Stomach (tissue), 4 donors: ENCODE measurements at regions not wholly inside any gene's neighbourhood (a gene's known extent, or its start where the extent isn't known, plus 50 kb on each side); places are given as distances from the start of the nearest gene placed in this dataset.

Experiments used
- CTCF ChIP-seq, 7 experiments: fragments of 450-650 bp in 4 of 7; fragments of 200-600 bp in 3 of 7; sonication (generic) in 3 of 7; IDR thresholded peaks; one replicate each; pipeline ENCODE4 v1.5.1; 2016 to 2019; ENCODE audit warnings: antibody characterized with exemption in 7 of 7, control low read depth in 2 of 7, mild to moderate bottlenecking in 1 of 7
- POLR2AphosphoS5 ChIP-seq, 3 donors: sonication (generic); formaldehyde crosslinking; IDR thresholded peaks; one replicate each; pipeline ENCODE4 v1.6.1; 2016; ENCODE audit warnings: antibody characterized with exemption in 3 of 3

- no peak for TF ChIP-seq POLR2AphosphoS5 (IDR thresholded peaks at IDR 0.05)
- no peak for TF ChIP-seq CTCF (IDR thresholded peaks at IDR 0.05)
Measured at GRCh38 chr3:103923907-103924306, 1442.8 kb upstream of the ALCAM start.
